Activated CD4-positive, alpha-beta T cell treated with anti-CD3 and anti-CD28 coated beads, Interleukin-10, Interleukin-2, amounts not matched to agents 100 ng/mL and 50 ng/mL, durations not matched to agents 16 hours and 8 hours (primary cell): ENCODE measurements at regions not wholly inside any gene's neighbourhood (a gene's known extent, or its start where the extent isn't known, plus 50 kb on each side); places are given as distances from the start of the nearest gene placed in this dataset.
"Not testable (repeated sequence)": the region's sequence is repeated elsewhere in the genome, so short reads cannot be mapped to it uniquely, and the experiment has no call there.

Source experiments
- DNase-seq: peaks from one replicate; pipeline ENCODE4 v3.0.0-alpha.2; 2020

DNA sequence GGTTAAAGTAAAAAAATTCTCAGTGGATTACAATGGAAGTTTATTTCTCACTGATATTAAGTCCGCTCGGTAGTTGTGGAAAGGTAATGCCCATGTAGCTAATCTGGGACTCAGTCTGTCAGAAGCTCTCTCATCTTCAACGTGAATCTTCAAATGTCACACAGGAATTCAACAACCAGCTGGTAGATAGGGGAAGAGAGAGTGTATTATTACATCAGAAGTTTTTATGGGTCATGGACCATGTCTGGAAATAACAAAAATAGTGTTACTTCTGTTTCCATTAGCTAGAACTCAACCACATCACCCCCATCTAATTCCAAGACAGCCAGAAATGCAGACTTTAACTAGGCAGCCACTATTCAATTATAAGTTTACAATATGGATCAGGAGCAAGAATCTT, 506.1 kb upstream of the HTR2C start:
- DNase-seq: no peak

DNA sequence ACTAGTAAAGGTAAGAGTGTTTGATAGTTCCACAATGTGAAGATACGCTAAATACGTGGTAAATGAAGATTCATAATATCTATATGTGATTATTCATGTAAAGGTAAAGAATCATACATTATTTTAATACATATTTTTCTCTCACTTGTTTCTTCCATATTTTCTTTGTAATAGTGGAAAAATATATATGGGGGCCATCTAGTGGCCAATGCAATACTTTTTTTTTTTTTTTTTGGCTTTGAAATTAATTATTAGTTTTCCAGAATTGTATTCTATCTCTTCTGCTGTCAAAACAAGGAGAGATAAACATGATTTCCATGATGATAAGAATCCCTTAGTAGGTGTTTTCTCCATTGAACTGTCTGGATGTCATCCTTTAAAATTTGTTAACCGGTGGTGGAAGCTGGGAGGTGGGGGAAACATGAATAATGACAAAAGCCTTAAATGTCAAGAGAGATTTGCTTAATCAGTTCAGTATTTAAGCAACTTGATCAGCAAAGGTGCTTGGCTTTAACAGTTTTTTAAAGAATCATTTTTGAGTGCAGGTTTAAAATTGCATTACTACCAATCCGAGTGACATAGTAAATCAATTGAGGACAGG, 508.7 kb upstream of the HTR2C start:
- DNase-seq: no peak

DNA sequence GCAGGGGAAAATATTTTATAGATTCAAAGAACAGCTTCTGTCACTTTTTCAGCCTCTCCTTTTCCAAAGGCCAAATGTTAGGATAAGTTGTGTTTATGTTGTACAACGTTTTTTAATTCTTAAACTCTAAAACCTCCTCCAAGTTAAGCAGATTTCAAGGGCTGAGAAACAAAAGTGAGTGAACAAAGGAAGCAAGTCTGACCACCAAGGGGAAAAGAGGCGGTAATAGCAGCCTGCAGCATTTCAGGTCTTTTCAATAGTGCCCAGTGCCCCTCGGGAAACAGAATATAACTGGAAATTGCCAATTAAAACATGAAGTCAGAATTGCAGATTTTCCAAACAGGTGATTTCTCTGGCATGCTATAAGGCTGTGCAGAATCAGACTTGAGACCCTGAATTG, 510.0 kb upstream of the HTR2C start:
- no peak for DNase-seq

DNA sequence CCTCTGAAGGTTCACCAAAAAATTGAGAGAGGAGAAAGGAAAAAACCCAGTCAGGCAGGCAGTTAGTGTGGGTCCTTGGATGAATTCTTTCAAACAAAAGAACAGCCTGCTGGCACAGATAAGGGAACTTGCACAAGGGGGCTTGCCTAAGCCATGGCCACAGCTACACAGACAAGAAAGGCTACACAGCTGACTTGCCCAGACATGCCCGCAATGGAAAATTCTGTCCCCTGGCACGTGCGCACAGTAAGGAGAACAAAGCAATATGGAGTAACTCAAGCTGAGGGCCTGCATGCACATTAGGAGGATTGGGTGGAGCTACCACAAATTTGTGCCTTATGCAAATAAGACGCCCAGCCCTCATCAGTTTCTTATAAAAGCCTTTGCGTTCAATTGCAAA, 512.5 kb upstream of the HTR2C start:
- DNase-seq: no peak

DNA sequence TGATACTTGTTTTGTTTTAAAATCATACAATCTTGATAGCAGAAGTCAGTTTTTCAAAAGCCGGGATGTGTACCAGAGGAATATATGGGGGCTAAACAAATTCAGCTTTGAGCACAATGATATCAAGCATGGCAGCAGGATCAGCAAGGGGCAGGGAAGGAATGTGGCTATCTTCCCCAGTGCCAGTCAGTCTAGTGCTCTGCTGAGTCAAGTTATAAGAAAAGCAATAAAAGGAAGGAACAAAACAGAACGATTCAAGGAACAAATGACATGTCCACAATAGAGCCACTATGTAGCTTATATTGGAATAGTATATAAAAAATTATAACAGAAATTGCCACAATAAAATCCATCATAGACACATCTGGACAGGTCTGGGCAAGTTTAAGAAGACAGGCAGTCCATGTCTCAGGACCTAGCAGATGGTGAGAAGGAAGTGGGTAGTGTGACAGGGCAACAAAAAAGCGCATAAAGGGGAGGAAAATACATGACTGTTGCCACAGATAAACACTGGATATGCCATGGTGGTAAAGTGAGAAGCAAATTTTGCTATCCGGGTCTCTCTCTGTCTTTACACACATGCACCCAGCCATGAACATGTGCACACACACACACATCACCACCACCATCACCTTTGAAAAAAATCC, 518.2 kb upstream of the HTR2C start:
- no peak for DNase-seq

DNA sequence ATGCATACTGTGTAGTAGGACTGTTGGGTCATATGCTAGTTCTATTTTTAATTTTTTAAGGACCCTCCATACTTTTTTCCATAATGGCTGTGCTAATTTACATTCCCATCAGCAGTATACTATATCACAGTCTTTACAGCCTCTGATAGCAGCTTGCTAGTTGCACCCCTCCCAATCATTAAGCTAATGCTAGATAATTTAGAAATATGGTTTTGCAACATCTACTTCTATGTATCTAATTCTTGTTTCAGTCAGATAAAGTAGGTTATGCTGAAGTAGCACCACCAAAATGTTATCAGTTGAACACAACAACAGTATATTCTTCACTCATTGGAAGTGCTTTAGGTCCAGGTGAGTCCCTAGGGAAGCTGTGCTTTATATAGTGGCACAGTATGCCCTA, 522.7 kb upstream of the HTR2C start:
- DNase-seq: no peak

DNA sequence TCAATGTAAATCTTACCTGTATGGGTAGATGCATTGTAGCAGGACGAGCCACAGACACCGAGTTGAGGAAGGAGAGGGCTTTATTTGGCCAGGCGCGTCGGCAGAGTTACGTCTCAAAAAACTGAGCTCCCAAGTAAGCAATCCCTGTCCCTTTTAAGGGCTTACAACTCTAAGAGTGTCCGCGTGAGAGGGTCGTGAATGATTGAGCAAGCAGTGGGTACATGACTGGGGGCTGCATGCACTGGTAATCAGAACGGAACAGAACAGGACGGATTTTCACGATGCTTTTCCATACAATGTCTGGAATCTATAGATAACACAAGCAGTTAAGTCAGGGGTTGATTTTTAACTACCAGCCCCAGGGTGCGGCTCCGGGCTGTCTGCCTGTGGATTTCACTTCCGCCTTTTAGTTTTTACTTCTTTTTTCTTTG, 524.9 kb upstream of the HTR2C start:
- no peak for DNase-seq

DNA sequence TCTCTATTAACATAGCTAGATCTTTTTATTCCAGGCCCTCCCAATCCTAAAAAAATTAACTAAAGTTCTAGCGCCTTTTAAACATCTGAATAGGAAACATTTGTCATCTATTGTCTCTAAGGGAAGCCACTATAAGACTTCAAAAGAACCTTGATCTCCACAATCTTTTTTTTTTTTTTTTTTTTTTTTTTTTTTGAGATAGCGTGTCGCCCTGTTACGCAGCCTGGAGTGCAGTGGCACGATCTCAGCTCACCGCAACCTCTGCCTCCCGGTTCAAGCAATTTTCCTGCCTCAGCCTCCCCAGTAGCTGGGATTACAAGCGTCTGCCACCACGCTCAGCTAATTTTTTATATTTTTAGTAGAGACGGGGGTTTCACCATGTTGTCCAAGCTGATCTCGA, 526.5 kb upstream of the HTR2C start:
- DNase-seq: not testable (repeated sequence)

DNA sequence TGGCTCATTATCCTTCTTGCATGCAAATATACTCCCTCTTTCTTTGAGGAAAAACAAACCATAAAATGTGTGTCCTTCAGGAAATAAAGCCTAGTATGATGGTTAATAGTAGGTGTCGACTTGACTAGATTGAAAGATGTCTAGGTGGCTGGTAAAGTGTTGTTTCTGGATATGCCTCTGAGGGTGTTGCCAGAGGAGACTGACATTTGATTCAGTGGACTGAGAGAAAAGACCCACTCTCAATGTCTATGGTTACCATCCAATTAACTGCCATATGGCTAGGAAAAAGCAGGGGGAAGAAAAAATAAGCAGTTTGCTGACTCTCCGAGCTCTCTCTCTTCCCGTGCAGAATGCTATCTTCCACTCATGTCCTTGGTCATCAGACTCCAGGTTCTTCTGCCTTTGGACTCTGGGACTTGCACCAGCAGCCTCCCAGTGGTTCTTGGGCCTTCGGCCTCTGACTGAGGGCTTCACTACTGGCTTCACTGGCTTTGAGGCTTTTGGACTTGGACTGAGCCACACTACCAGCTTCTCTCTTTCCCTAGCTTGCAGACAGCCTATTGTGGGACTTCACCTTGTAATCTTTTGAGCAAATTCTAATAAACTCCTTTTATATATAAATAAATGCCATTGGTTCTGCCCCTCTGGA, 532.1 kb upstream of the HTR2C start:
- no peak for DNase-seq

DNA sequence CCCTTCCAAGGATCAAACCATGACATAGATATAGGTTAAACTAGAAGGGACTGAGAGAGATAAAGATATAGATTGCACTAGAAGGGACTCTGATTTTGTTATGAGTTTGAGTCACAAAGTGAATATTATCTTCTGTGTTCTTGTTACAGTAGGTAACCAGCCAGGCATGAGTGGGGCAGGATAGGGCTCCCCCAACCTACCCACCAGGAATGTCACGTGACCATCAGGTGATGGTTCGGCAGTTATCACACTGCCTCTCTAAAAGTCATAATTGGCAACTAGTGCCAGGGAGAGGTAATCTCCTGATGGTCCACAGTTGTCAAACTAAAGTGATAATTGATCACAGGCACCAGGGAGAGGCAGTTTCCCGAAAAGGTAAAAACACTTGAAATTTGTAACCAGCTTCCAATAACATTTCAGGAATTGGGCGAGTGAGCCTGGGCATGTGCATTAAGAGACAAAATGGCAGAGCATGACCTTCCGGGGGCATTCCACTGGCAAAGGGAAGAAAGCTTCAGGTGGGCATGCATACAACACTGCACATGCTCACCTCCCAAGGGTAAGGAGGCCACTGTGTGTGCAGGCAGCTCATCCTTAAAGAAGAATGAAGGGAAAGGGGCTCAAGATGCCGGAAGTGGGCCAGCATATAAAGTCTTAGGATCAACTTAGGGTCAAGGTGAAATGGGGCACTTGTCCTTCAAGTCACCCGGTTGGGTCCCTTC, 533.6 kb upstream of the HTR2C start:
- DNase-seq: no peak

DNA sequence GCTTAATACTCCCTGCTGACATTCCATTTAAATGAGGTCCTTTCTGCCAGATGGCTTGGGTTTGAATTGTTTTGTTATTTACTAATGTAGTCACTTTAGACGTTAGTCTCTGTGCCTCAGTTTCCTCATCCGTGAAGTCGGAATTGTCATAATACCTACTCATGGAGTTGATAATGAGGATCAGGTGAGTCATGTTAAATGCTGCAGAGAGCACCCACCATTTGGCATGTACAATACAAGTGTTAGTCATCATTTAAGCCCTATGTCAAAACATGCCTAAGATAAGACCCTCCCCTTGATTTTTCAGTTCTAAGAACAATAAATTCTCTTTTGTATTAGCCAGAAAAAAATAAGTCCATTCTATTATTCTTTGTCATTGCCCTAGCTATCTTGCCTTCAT, 534.8 kb upstream of the HTR2C start:
- no peak for DNase-seq

DNA sequence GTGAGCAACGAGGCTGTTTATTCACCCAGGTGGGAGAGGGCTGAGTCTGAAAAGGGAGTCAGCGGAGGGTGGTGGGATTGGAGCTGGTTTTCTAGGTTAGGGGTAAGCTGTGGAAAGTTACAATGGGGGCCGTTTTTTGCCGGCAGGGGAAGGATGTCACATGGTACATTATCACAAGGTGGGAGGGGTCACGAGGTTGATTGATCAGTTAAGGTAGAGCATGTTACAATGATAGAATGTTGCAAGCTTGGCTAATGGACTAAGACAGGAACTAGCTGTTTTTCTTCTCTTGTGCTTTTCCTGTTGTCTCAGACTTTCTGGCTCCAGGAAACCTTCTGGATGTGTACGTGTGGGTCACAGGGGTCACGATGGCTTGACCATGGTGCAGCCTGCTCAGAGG, 536.3 kb upstream of the HTR2C start:
- DNase-seq: no peak

DNA sequence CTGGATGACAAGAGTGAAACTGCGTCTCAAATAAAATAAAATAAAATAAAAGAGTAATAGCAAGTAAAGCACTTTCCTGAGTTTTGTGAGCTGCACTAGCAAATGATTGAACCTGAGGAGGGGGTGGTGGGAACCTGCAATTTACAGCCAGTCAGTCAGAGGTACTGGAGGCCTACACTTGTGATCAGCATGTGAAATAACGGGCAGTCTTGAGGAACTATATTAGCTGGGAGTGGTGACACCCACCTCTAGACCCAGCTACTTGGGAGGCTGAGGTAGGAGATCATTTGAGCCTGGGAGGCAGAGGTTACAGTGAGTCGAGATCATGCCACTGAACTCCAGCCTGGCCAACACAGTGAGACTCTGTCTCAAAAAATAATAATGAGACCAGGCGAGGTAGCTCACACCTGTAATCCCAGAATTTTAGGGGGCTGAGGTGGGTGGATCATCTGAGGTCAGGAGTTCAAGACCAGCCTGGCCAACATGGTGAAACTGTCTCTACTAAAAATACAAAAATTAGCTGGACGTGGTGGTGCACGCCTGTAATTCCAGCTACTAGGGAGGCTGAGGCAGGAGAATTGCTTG, 537.1 kb upstream of the HTR2C start:
- DNase-seq: no peak

DNA sequence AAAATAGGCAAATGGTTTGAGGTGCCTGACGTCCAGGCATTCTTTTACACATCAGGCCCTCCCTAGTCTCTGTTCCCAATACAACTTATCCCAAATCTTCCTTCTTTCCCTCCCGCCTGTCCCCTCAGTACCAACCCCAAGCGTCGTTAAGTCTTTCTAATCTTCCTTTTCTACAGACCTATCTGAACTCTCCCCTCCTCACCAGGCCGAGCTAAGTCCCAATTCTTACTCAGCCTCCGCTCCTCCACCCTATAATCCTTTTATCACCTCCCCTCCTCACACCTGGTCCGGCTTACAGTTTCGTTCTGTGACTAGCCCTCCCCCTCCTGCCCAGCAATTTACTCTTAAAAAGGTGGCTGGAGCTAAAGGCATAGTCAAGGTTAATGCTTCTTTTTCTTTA, 542.4 kb upstream of the HTR2C start:
- not testable (repeated sequence) for DNase-seq

DNA sequence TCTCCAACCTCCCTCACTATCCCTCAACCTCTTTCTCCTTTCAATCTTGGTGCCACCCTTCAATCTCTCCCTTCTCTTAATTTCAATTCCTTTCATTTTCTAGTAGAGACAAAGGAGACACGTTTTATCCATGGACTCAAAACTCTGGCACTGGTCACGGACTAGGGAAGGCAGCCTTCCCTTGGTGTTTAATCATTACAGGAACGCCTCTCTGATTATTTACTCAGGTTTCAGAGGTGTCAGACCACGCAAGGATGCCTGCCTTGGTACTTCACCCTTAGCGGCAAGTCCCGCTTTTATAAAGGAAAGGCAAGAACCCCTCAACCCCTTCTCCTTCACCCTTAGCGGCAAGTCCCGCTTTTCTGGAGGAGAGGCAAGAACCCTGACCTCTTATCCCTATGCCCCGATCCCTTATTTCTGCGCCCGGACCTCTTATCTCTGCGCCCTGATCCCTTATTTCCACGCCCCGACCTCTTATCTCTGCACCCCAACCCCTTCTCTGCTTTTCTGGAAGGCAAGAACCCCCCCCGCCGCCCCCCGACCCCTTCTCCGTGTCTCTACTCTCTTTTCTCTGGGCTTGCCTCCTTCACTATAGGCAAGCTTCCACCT, 543.1 kb upstream of the HTR2C start:
- not testable (repeated sequence) for DNase-seq

DNA sequence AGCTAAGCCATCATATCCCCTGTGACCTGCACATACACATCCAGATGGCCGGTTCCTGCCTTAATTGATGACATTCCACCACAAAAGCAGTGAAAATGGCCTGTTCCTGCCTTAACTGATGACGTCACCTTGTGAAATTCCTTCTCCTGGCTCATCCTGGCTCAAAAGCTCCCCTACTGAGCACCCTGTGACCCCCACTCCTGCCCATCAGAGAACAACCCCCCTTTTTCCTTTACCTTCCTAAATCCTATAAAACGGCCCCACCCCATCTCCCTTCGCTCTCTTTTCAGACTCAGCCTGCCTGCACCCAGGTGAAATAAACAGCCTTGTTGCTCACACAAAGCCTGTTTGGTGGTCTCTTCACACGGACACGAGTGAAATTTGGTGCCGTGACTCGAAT, 543.8 kb upstream of the HTR2C start:
- DNase-seq: not testable (repeated sequence)

DNA sequence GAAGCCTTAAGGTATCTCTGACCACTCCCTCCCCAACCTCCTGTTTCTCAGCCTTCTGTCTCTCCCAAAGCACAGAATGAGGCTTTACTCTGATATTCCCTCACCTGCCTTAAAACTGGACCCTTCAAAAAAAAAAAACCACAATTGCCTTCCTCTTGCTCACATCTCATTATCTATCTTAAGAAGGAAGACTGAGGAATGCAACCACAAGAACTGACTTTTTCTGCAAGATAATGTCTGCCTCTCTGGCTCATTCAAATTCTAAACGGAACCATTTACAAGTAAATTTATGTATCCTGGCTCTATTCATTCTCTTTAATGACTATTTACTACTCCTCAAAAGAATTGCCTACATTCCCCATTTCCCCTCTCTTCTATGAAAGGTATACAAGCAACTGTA, 545.5 kb upstream of the HTR2C start:
- no peak for DNase-seq

DNA sequence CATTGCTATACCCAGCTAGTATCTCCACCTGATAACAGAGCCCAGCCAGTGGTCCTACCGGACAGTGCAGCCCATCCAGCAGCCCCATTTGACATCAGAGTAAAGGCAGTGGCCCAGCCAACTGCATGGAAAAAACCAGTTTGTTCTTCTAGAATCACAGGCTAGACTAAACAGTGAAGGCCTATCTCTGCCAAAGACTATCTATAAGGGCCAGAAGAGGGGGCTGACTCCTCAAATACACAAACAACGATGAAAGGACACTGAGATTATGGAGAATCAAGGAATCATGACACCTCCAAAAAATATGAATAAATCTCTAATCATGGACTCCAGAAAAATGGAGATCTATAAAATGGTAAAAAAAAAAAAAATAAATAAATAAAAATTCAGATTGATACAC, 546.4 kb upstream of the HTR2C start:
- no peak for DNase-seq

DNA sequence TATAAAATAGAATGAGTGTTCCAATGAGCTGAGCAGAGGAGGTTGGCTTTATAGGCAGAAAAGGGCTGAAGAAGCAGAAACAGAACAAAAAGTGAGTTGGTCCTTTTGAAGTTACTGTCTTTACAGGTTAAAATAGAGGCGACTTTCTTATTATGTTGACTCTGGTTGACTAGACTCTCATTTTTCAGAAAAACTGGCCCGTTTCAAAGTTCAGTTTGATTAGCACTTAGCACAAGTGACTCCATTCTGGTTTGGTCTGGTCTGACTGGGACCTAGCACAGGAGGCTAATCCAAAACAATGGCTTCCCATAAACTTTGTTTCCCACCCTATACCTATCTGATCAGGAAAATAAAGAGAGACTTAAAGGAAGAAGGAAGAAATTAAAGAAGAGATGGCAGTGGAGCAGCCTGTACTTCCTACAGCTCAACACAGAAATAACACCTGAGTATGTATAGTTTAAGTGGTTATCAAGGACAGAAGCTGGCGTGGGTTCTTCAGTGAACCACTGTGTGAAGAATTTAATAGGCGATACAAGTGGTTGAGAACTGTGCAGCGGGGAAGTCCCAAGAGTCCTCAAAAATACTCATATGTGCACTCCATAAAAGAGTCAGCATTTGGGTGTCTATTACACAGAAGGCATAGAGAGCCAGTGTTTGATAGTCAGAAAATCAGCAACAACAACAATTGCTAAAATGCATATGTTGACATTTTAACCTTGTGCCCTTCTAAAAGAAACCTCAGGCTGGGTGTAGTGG, 554.8 kb upstream of the HTR2C start:
- no peak for DNase-seq

DNA sequence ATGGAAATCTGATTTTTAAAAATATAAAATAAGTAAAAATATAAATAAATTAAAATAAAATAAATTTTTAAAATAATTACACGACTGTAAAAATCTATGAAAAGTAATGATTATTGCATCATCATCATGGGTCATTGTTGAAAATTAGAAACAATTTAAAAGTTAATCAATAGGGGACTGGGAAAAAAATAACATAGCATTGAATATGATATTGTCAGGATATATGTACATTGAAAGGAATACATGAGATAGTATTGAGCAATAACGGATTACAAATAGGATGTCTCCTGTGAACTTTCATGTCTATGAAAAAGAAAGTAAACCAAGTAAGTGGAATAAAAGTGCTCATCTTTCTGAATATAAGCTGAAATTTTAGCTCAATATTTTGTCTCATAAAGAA, 566.8 kb upstream of the HTR2C start:
- DNase-seq: no peak

DNA sequence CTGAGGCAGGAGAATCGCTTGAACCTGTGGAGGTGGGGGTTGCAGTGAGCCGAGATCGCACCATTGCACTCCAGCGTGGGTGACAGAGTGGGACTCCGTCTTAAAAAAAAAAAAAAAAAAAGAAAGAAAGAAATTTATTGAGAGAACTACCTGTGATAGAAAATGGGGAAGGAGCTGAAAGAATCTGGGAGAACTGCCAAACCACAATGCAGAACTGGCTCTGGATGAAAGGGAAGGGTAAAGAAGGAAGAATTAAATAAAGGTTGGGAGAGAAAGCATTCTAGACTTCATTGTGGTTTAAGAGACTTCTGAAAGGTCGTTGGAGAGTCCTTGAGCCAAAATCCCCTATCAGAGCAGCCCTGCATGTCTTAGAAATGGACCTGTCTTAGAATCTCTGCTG, 567.9 kb upstream of the HTR2C start:
- DNase-seq: no peak

DNA sequence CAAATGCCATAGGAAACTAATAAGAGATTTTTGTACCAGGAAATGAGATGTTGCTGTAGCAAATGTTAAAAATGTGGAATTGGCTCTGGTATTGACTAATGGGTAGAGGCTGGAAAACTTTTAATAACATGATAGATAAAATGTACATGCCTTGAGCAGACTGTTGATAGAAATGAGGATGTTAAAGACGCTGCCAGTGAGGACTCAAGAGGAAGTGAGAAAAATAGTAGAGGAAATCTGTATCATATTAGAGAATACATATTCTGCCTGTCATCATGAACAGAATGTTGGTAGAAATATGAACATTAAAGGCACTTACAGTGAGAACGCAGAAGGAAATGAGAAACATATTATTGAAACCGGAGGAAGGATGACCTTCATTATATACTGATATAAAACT, 577.2 kb upstream of the HTR2C start:
- DNase-seq: no peak
